GM21528 (cell line): ENCODE measurements at regions not wholly inside any gene's neighbourhood (a gene's known extent, or its start where the extent isn't known, plus 50 kb on each side); places are given as distances from the start of the nearest gene placed in this dataset.
"Not testable (repeated sequence)": the region's sequence is repeated elsewhere in the genome, so short reads cannot be mapped to it uniquely, and the experiment has no call there.

Source experiments
- ATAC-seq: cut with Tn5 transposase; IDR thresholded peaks from one replicate; pipeline ENCODE4 v1.9.1; 2021; ENCODE audit warnings: mild to moderate bottlenecking, moderate library complexity; ENCODE audit not compliant: unreplicated experiment, low FRiP score

DNA sequence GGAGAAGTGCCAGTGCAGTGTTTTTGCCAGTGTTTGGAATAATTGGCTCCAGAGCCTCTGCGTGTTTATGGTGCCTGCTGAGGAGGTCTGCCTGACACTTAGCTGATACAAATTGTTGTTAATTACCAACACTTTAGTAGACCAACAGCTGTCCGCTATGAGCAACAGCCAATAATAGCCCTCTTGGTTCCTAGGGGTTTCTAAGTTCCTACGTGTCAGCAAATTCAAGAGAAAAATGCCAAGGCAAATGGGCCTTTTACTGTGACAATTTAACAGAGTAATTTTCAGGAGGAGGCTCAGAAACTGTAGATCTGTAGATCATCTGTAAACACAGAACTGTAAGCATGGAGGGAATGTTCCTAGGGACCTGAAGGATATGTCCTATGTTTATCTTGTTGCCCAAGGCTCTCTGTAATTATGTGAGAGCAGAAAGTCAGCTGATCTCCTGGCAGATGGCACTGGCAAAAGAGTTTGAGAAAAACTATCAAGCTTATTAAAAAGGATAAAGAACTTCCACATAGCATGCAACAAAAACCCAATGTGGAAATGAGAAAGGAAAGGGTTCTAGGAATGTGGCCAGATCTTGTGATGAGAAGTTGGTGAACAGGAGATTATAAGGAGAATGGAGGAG lies 157.7 kb downstream of the GJA1 start:
- no peak for ATAC-seq

DNA sequence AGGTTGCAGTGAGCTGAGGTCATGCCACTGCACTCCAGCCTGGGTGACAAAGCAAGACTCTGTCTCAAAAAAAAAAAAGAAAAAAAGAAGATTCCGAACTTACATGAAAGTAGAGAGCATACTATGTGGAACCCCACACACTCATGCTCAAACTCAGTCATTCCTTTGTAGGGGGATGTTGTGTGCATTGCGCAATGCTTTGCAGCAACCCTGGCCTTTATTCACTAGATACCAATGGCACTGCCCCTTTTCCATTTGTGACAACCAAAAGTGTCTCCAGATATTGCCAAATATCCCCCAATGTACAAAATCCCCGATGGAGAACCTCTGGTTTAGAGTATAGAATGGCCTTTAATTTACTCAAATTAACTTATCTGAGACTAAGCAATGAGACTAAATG lies 158.6 kb downstream of the GJA1 start:
- ATAC-seq = no peak

DNA sequence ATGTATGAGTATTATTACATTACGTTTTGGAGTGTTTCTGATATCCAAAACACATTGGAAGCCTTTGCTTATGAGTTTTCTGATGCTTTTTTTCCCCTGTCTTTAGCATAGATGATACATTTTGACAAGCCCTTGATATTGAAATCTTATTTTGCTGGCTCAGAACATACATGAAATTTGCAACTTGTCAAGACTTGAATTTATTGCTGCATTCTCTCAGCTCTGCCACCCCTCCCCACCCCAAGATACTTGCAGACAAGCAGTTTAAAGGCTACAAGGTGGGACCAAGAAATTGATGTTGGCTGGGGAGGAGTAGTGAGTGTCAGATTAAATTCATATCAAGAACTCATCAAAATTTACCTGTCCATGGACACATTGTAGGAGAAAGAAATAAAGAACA lies 160.2 kb downstream of the GJA1 start:
- no peak for ATAC-seq

DNA sequence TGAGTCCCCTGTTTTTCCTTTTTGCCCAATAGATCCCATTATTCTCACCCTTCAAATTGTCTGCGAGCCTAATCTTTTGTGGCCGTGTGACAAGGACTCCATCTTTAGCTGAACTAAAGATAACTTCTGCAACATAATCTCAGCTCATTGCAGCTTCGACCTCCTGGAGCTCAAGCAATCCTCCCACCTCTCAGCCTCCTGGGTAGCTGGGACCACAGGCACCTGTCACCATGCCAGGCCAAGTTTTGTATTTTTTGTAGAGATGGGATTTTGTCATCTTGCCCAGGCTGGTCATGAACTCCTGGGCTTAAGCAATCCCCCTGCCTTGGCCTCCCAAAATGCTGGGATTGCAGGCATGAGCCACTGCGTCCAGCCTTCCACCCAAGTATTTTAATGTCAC lies 161.0 kb downstream of the GJA1 start:
- ATAC-seq = no peak

DNA sequence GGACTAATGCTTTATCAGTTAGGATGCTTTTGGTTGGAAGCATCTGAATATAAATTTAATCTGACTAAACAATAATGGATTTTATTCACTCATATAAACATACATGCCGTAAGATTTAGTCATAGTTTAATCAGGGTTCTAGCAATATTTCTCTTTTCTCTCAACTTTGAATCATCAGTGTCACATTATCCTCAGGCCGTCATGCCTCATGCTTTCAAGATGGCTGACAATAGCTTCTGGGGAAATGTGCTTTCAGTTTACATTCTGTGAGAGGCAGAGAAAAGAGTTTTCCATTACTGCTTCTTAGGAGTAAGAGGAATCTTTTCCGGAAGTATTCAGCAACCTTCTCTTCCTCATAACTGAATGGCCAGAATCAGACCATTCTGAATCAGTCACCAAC lies 162.2 kb downstream of the GJA1 start:
- no peak for ATAC-seq

DNA sequence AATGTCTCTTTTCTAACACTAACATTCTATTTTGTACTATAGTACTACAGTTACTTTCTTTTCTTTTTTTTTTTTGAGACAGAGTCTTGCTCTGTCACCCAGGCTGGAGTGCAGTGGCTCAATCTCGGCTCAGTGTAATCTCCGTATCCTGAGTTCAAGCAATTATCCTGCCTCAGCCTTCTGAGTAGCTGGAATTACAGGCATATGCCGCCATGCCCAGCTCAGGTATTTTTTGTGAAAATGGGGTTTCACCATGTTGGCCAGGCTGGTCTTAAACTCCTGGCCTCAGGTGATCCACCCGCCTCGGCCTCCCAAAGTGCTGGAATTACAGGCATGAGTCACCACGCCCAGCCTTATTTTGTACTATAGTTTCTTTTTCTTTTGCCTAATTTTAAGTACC lies 163.9 kb downstream of the GJA1 start:
- not testable (repeated sequence) for ATAC-seq

DNA sequence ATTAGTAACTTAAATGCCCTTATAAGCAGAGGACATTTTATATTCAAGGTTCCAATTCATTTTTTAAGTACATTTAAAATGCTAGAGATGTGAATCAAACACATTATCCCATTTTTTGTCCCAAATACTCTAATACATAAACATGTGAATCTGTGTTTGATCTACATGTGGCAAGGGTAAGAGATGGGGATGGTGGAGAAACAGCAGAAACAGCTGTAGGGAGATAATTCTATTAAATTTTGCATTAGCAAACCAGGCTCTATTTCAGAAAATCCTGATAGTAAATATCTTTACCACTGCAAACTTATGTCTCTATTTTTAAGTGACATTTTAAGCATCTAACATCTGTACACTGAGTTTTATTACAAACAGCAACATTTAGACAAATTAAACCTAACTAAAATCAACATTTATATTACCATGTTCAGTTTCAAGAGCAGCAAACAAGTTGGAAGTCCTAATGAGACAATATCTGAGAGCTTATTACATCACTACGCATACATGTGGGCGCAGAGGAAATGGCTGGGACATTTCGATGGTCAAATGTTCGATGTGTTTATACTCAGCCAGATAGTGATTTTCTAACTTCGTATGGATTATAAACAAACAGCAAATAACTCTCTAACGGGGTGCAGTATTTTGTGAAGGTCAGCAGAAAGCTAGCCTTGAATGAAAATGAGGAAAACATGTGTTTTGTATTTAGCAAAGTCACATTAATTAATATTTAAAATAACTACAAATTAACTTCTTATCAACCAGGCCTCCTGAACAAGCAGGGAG lies 165.1 kb downstream of the GJA1 start:
- no peak for ATAC-seq

DNA sequence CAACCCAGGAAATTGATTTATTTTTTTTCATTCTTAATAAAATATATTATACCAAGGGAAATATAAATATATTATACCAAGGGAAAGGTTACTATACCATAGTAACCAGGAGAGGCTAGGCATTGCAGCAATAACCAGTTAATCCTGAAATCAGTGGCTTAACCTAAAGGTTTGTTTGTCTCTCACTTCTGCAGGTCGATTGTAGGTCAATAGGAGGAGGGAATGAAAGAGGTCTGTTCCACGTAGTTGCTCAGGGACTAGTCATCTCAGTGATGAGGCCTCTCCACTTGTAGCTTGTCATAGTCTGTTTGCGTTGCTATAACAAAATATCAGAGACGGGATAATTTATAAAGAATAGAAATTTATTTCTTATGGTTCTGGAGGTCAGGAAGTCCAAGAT lies 168.0 kb downstream of the GJA1 start:
- ATAC-seq = no peak

DNA sequence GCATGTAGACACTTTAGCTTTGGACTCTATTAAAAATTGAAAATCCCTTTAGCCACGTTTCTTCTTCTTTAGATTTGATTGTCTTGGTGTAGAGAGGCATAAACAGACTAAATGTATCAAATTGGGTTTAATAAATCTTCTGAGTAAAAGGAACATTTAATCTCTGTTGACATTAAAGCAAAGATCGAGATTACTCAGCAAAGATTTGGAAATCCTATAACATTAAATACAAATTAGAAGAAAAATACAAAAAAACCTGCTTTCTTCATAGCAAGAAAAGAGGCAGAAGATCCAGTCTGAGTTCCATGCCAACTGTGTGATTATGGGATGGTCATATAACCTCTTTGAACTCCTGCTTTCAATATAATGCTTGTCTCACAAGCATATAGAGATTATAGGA lies 172.3 kb downstream of the GJA1 start:
- no peak for ATAC-seq

DNA sequence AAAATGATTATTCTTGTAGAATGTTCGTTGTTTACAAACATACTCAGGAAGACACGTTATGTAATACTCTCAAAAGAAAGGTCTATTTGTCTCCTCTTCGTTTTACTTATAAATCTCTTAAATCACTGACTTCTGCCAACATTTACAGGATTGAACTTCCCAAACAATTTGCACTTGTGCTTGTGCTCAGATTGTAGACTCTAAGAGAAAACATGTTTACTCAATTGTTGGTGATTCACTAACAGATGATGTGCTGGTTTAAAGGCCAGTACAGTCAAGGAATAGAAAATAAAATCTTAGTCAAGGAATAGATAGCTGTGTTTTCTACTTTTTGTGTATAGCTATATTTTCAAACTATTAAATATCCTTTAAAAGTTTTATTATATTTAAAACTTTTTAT lies 172.8 kb downstream of the GJA1 start:
- ATAC-seq = no peak

DNA sequence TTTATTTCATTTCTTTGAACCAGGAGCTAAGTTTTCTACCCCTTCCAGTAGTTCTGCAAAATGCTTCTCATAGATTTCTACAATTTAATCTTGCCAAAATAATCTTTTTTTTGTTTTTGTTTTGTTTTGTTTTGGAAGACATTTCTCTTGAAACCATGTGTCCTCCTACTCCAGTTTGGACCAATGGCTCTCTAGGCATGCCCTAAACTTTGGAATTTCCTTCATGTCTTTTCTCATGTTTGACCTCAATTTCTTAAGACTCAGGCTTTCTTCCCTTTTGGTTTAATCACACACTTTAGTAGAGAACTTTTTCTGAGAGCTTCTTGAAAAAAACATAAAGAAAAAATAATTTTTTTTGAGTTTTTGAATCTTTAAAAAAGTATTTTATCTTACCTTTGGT lies 173.8 kb downstream of the GJA1 start:
- ATAC-seq = no peak

DNA sequence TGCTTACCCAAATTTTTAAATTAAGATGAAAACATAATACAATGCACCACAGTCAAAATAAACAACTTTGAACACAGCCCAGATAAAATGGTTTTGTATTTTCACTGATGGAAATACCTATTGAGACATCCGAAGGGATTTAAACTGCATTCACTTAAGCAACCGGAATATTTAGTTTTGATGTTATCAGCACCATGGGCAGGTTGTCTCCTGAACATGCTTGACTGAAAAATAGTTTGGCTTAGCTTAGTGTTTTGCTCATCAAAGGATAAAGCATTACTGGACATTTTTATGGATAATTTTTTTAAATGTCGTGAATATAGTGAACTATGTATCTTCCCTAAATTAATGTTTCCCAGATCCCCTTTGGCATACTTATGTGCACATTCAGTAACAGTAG lies 177.5 kb downstream of the GJA1 start:
- ATAC-seq = no peak

DNA sequence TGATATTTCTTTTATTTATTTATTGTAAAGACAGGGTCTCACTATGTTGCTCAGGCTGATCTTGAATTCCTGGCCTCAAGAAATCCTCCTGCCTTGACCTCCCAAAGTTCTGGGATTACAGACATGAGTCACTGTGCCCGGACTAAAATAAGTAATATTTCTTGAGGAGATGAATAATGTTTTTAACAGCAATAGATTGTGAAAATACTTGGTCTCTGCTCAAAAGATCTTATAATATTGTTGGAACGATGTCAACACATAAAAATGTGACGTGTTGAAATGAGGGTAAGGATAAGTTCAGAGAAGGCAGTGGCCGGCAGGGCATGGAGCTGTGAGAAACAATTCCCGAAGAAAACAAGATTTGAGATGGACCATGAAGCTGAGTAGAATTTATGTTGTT lies 178.7 kb downstream of the GJA1 start:
- no peak for ATAC-seq

DNA sequence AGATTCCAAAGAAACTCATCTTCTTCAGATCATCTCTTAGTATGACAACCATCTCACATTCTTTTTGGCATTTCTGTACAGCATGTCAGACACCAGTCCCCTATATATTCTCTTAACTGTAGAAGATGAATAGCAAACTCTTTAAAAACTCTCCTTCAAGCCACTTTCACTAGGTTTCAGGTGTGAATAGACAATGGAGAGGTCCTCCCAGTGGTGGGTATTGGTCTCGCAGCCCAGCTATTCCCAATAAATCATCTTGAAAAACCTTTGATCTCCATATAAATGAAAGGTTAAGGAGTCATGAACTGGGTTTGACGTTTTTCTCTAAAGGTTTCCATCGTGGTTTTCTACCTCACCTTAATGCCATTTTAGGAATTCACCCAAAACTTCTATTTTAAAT lies 180.0 kb downstream of the GJA1 start:
- ATAC-seq = no peak

DNA sequence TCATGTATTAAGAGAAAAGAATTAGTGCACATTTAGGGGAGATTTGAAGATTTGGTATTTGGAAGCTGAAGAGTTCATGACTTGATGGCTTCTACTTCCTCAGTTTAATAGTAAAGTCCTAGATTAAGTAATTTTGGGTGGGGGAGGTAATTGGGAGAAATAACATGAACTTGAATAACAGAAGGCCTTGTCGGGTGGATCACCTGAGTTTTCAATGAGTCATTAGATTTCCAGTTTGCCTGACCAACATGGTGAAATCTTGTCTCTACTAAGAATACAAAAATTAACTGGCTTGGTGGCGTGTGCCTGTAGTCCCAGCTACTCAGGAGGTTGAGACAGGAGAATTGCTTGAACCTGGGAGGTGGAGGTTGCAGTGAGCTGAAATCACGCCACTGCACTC lies 181.0 kb downstream of the GJA1 start:
- ATAC-seq = no peak

DNA sequence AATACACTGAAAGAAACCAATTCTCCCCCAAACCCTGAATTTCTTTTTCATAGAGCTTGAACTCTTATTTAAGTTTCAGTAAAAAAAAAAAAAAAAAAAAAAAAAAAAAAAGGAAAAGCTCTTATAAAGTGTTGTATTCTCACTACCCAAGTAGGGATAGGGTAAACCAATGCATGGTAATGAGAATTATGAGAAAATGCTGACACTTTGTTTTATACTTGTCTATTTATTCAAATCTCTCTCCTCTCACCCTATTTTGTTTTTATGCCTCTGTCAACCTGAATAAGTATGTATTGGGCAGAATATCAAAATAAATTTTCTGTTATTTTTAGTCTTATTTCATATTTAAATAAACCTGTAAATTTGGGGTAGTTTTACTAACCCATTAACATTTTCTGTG lies 181.9 kb downstream of the GJA1 start:
- no peak for ATAC-seq

DNA sequence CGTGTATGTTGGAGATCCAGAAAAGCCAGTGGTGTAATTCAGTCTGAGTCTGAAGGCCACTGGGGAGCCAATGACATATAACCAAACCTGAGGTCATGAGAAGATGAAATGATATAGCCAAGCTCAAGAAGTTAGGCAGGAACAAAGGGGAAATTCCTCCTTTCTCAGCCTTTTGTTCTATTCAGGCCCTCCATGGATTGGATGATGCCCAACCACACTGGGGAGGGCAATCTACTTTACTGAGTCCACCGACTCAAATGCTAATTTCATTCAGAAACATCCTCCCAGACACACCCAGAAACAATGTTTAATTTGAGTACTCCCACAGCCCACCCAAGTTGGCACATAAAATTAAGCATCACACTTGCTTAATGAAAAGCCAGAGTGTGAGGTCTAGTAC lies 183.6 kb downstream of the GJA1 start:
- ATAC-seq = no peak

DNA sequence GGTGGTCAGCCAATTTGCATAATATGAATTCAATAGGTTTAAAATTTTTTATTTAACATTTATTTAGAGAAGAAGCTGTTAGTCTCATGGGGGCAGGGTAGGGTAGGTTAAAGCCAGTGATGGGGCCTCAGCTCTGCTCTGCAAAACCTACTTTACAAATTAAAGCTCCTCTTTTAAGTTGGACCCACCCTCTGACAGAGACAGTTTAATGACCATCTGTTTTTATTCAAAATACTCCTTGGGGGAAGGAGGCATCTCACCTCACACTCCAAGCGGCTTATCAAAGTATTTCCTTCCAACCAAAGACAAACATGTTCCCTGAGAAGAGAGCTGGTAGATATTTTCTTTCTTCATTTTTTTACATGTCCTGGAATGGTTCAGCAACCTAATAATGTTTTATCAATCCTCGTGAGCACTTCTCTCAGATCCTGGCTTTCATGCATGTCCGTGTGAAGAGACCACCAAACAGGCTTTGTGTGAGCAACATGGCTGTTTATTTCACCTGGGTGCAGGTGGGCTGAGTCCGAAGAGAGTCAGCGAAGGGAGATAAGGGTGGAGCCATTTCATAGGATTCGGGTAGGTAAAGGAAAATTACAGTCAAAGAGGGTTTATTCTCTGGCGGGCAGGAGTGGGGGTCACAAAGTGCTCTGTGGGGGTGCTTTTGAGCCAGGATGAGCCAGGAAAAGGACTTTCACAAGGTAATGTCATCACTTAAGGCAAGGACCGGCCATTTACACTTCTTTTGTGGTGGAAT lies 184.7 kb downstream of the GJA1 start:
- no peak for ATAC-seq

DNA sequence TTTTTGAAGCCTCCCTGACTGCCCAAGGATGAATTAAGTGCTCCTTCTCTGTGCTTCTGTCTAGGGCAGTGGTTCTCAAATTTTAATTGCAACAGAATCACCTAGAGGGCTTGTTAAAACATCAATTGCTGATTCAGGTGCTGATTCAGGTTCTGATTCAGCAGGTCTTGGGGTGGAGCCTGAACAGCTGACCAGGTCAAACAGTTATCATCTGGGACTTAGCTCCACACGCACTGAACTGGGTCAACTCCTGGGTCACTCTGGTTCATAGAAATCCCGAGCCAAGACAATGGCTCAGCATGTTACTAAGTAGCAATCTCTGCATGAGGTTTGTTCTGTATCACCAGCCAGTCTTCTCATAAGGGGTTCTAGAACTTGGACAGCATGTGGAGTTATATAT lies 192.3 kb downstream of the GJA1 start:
- no peak for ATAC-seq

DNA sequence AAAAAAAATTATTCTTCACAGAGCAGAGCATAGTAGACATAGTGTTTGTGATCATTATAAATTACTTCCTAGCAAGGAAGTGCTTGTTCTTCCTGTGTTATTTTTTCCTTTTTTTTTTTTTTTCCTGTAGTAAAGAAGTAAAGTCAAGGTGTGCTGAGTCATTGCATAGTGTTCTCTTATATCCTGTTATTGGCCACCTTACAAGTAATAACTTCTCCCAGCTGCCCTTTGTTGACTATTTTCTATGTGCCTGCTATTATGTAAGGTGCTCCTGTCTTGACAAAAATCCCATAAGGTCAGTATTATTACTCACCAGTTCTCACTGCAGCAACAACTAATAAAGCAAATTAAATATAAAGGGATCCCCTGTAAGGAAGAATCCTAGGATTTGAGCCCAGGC lies 195.3 kb downstream of the GJA1 start:
- ATAC-seq = no peak

DNA sequence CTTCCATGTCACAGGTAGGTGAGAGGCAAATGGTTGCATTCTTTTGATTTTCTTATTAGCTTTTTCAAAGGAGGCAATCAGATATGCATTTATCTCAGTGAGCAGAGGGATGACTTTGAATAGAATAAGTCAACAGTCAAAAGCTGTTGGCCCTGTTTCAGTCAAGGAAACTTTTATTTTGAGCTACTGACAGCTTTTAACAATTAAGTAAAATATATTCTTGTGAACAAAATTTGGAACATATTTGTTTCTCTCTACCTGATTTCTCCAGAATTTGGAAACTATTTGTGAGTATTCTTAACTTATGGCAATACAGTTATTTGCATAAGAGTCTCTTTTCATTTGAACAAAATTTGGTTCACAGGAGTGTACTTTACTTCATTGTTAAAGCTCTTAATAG lies 196.3 kb downstream of the GJA1 start:
- ATAC-seq = not testable (repeated sequence)

DNA sequence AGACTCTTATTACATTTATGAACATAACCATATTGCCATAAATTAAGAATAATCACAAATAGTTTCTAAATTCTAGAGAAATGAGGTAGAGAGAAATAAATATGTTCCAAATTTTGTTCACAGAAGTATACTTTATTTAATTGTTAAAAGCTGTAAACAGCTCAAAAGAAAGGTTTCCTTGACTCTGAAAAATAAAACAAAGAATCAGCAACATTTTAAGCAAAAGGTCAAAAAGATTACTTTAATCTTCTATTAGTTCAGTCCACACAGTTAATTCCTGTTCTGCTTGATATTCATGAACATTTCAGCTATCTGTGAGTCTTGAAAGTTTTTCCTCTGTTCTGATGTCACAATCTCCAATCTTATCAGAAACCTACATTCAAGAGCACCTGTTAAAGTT lies 197.9 kb downstream of the GJA1 start:
- ATAC-seq = no peak
